ENCODE measurements at regions not wholly inside any gene's neighbourhood (a gene's known extent, or its start where the extent isn't known, plus 50 kb on each side); places are given as distances from the start of the nearest gene placed in this dataset.

- TF ChIP-seq, protein P1, sequence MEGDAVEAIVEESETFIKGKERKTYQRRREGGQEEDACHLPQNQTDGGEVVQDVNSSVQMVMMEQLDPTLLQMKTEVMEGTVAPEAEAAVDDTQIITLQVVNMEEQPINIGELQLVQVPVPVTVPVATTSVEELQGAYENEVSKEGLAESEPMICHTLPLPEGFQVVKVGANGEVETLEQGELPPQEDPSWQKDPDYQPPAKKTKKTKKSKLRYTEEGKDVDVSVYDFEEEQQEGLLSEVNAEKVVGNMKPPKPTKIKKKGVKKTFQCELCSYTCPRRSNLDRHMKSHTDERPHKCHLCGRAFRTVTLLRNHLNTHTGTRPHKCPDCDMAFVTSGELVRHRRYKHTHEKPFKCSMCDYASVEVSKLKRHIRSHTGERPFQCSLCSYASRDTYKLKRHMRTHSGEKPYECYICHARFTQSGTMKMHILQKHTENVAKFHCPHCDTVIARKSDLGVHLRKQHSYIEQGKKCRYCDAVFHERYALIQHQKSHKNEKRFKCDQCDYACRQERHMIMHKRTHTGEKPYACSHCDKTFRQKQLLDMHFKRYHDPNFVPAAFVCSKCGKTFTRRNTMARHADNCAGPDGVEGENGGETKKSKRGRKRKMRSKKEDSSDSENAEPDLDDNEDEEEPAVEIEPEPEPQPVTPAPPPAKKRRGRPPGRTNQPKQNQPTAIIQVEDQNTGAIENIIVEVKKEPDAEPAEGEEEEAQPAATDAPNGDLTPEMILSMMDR (IDR thresholded peaks at IDR 0.05): no peak
- no peak for TF ChIP-seq EP300 (IDR thresholded peaks at IDR 0.05)
- no peak for TF ChIP-seq POLR2A (IDR thresholded peaks at IDR 0.05)
Observed at GRCh38 chr13:86378628-86379027, 579.4 kb upstream of the SLITRK6 start.
